ENCODE measurements at regions not wholly inside any gene's neighbourhood (a gene's known extent, or its start where the extent isn't known, plus 50 kb on each side); places are given as distances from the start of the nearest gene placed in this dataset.

GRCh38 chr13:73225990-73226389 lies 167.2 kb downstream of the KLF5 start:
- DNase-seq: no peak

- DNase-seq: no peak
These were observed 165.9 kb downstream of the KLF5 start for GRCh38 chr13:73224703-73225102.

- no peak for DNase-seq
These were observed 164.6 kb downstream of the KLF5 start for GRCh38 chr13:73223372-73223781.

GRCh38 chr13:73222627-73223305 lies 164.0 kb downstream of the KLF5 start:
- no peak for DNase-seq

GRCh38 chr13:73220966-73221720 lies 162.3 kb downstream of the KLF5 start:
- DNase-seq: no peak

- DNase-seq: no peak
These were observed 159.4 kb downstream of the KLF5 start for GRCh38 chr13:73218181-73218580.

GRCh38 chr13:73216381-73216831 lies 157.6 kb downstream of the KLF5 start:
- no peak for DNase-seq

- DNase-seq: no peak
These were observed 157.0 kb downstream of the KLF5 start for GRCh38 chr13:73215823-73216222.

GRCh38 chr13:73212482-73212881 lies 153.7 kb downstream of the KLF5 start:
- DNase-seq: no peak

- DNase-seq: no peak
These were observed 151.5 kb downstream of the KLF5 start for GRCh38 chr13:73210218-73210883.

- no peak for DNase-seq
These were observed 146.1 kb downstream of the KLF5 start for GRCh38 chr13:73204952-73205351.

- no peak for DNase-seq
These were observed 142.8 kb downstream of the KLF5 start for GRCh38 chr13:73201626-73202025.

- no peak for DNase-seq
These were observed 140.2 kb downstream of the KLF5 start for GRCh38 chr13:73198991-73199411.

- DNase-seq: no peak
These were observed 136.3 kb downstream of the KLF5 start for GRCh38 chr13:73195091-73195490.

- DNase-seq: no peak
These were observed 135.5 kb downstream of the KLF5 start for GRCh38 chr13:73194310-73194709.

- no peak for DNase-seq
These were observed 134.7 kb downstream of the KLF5 start for GRCh38 chr13:73193554-73193953.

- no peak for DNase-seq
These were observed 131.7 kb downstream of the KLF5 start for GRCh38 chr13:73190477-73190876.

- DNase-seq: no peak
These were observed 131.0 kb downstream of the KLF5 start for GRCh38 chr13:73189776-73190175.

- DNase-seq: no peak
These were observed 130.6 kb downstream of the KLF5 start for GRCh38 chr13:73189362-73189761.

- DNase-seq: no peak
These were observed 128.3 kb downstream of the KLF5 start for GRCh38 chr13:73187106-73187505.

GRCh38 chr13:73179650-73180274 lies 121.0 kb downstream of the KLF5 start:
- DNase-seq: no peak

GRCh38 chr13:73177916-73178565 lies 119.2 kb downstream of the KLF5 start:
- no peak for DNase-seq

GRCh38 chr13:73177017-73177416 lies 118.2 kb downstream of the KLF5 start:
- DNase-seq: no peak

Measured in CD4-positive, alpha-beta T cell treated with Interleukin-6 for 4 hours (primary cell).